ENCODE measurements at regions not wholly inside any gene's neighbourhood (a gene's known extent, or its start where the extent isn't known, plus 50 kb on each side); places are given as distances from the start of the nearest gene placed in this dataset.

DNA sequence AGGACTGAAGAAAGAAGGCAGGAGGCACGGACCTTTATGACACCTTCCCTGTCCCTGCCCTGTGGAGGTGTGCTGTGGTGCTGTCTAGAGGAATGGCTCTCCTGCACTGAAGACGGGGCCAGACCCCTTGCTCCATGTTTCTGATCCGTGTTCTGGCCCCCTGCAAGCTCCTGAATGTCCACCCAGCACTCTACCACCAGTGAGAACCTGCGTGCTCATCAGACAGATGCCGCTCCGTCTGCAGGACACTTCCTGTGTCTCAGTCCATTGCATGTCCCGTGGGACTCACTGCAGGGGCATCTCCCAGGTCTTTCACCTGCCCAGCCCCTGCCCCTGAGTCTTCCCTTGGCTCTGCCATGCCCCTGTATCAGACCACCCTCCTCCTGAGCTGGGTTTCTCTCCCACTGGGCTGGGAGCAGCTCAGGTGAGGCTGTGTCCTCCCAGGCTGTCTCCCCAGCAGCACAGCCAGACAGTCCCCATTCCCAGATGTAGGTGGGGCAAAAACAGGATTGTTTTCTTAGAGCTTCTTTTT is 278.3 kb upstream of the ZNF32 start:
- Histone ChIP-seq H3K4me3 (ENCODE audit: low read depth, low read length) (no peak overlapping the region), H3K27ac (no peak overlapping the region), H3K36me3 (no peaks in the 10 kb centered on the region), H3K27me3 (ENCODE audit: insufficient read depth, low read depth, severe bottlenecking) (peaks cover 20% of the 10 kb centered on the region), H3K9me3 (ENCODE audit: severe bottlenecking) (no peaks in the 10 kb centered on the region)
- TF ChIP-seq, protein P1, sequence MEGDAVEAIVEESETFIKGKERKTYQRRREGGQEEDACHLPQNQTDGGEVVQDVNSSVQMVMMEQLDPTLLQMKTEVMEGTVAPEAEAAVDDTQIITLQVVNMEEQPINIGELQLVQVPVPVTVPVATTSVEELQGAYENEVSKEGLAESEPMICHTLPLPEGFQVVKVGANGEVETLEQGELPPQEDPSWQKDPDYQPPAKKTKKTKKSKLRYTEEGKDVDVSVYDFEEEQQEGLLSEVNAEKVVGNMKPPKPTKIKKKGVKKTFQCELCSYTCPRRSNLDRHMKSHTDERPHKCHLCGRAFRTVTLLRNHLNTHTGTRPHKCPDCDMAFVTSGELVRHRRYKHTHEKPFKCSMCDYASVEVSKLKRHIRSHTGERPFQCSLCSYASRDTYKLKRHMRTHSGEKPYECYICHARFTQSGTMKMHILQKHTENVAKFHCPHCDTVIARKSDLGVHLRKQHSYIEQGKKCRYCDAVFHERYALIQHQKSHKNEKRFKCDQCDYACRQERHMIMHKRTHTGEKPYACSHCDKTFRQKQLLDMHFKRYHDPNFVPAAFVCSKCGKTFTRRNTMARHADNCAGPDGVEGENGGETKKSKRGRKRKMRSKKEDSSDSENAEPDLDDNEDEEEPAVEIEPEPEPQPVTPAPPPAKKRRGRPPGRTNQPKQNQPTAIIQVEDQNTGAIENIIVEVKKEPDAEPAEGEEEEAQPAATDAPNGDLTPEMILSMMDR (IDR thresholded peaks at IDR 0.05; ENCODE audit: low read depth, low read length), result no peak
- no peak for DNase-seq

DNA sequence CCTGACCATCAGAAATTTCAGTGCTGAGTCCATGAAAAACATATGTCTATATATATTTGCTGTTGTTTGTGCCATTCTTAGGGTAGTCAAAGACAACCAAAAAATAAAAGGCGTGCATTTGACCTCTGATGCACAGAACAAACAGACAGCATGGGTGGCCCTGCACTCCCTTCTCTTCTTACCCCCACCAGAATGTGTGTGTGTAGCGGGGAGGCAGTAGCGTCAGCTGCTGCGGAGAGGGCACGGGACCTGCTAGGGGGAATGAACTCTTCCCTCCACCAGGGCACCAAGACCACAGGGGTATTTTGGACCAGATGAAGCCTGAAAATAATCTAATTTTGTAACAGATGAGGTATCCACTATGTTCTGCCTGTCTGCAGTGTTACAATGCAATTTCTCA is 277.7 kb upstream of the ZNF32 start:
- no peak overlapping the region for H3K4me3 ChIP-seq (ENCODE audit: low read depth, low read length)
- peaks cover 20% of the 10 kb centered on the region for H3K27me3 ChIP-seq (ENCODE audit: insufficient read depth, low read depth, severe bottlenecking)
- H3K36me3 ChIP-seq, result no peaks in the 10 kb centered on the region
- peaks cover under 1% of the 10 kb centered on the region for H3K9me3 ChIP-seq (ENCODE audit: severe bottlenecking)
- H3K27ac ChIP-seq, result no peak overlapping the region
- TF ChIP-seq, protein P1 (IDR thresholded peaks at IDR 0.05; ENCODE audit: low read depth, low read length), result no peak
- DNase-seq, result no peak

- TF ChIP-seq, protein P1 (IDR thresholded peaks at IDR 0.05; ENCODE audit: low read depth, low read length), result no peak
- H3K9me3 ChIP-seq (ENCODE audit: severe bottlenecking), result peaks cover 5% of the 10 kb centered on the region
- no peaks in the 10 kb centered on the region for H3K36me3 ChIP-seq
- H3K4me3 ChIP-seq (ENCODE audit: low read depth, low read length), result no peak overlapping the region
- no peak overlapping the region for H3K27ac ChIP-seq
- H3K27me3 ChIP-seq (ENCODE audit: insufficient read depth, low read depth, severe bottlenecking), result peaks cover 17% of the 10 kb centered on the region
- DNase-seq, result no peak
Measured at GRCh38 chr10:43925793-43926192, 277.1 kb upstream of the ZNF32 start.

DNA sequence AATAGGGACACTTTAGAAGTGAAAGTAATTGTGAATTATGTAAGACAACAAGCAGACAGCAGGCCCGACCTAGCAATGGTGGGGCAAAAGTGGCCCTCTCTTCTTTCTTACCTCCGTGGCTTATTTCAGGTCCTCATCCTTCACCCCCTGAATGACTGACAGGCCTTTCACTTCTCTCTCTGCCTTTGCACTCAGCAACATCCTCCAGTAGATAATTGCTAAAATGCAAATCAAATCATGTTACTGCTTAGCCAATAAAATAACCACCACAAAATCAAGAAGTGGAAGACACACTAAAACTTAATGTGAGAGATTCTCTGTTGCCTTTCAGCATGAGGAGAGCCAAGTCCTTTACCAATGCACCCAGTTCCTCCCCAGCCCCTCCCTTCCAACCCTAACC is 274.6 kb upstream of the ZNF32 start:
- Histone ChIP-seq H3K4me3 (ENCODE audit: low read depth, low read length) (no peak overlapping the region), H3K27ac (no peak overlapping the region), H3K9me3 (ENCODE audit: severe bottlenecking) (peaks cover 9% of the 10 kb centered on the region), H3K27me3 (ENCODE audit: insufficient read depth, low read depth, severe bottlenecking) (peaks cover 8% of the 10 kb centered on the region), H3K36me3 (no peaks in the 10 kb centered on the region)
- TF ChIP-seq, protein P1 (IDR thresholded peaks at IDR 0.05; ENCODE audit: low read depth, low read length), result no peak
- no peak for DNase-seq

- Histone ChIP-seq H3K36me3 (no peaks in the 10 kb centered on the region), H3K9me3 (ENCODE audit: severe bottlenecking) (peaks cover 9% of the 10 kb centered on the region), H3K27ac (no peak overlapping the region), H3K4me3 (ENCODE audit: low read depth, low read length) (no peak overlapping the region), H3K27me3 (ENCODE audit: insufficient read depth, low read depth, severe bottlenecking) (peaks cover 7% of the 10 kb centered on the region)
- DNase-seq, result no peak
- TF ChIP-seq, protein P1 (IDR thresholded peaks at IDR 0.05; ENCODE audit: low read depth, low read length), result no peak
Measured at GRCh38 chr10:43922335-43923280, 273.9 kb upstream of the ZNF32 start.

Data from WERI-Rb-1 (cell line).